ENCODE measurements at regions not wholly inside any gene's neighbourhood (a gene's known extent, or its start where the extent isn't known, plus 50 kb on each side); places are given as distances from the start of the nearest gene placed in this dataset.

- no peak overlapping the region for H3K4me3 ChIP-seq (ENCODE audit: low read depth, low read length)
- no peak for TF ChIP-seq CTCF (IDR thresholded peaks at IDR 0.05; ENCODE audit: control insufficient read depth, extremely low read depth, insufficient read depth)
- DNase-seq (ENCODE audit: low read depth) = no peak
Measured at GRCh38 chr9:1434811-1435210, 384.7 kb downstream of the DMRT2 start.

GRCh38 chr9:1440256-1440655 is 390.1 kb downstream of the DMRT2 start:
- no peak for TF ChIP-seq CTCF (IDR thresholded peaks at IDR 0.05; ENCODE audit: control insufficient read depth, extremely low read depth, insufficient read depth)
- no peak for DNase-seq (ENCODE audit: low read depth)

GRCh38 chr9:1442105-1442504 is 391.9 kb downstream of the DMRT2 start:
- H3K4me3 ChIP-seq (ENCODE audit: low read depth, low read length) = no peak overlapping the region
- DNase-seq (ENCODE audit: low read depth) = no peak
- TF ChIP-seq CTCF (IDR thresholded peaks at IDR 0.05; ENCODE audit: control insufficient read depth, extremely low read depth, insufficient read depth) = no peak

More at GRCh38 chr9:1440256-1440655, 390.1 kb downstream of the DMRT2 start:
- no peak overlapping the region for H3K4me3 ChIP-seq (ENCODE audit: low read depth, low read length)

DNA sequence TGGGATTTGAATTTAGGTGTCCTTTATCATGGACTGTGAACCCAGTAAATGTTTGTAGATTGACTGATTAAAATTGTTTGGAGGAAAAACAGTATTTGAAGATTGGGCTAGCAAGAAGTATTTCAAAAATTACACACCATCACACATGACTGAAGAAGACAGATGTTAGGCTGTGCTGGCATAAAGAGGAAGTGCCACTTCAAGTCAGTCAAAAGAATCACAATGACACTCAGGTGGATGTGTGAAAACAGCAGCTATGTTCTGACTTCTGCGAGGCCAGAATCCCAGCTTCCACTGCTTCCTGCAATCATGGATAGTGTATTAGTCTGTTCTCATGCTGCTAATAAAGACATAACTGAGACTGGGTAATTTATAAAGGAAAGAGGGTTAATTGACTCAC is 393.3 kb downstream of the DMRT2 start:
- no peak for DNase-seq (ENCODE audit: low read depth)
- no peak for TF ChIP-seq CTCF (IDR thresholded peaks at IDR 0.05; ENCODE audit: control insufficient read depth, extremely low read depth, insufficient read depth)
- no peak overlapping the region for H3K4me3 ChIP-seq (ENCODE audit: low read depth, low read length)

- DNase-seq (ENCODE audit: low read depth) = no peak
- no peak for TF ChIP-seq CTCF (IDR thresholded peaks at IDR 0.05; ENCODE audit: control insufficient read depth, extremely low read depth, insufficient read depth)
- H3K4me3 ChIP-seq (ENCODE audit: low read depth, low read length) = no peak overlapping the region
Measured at GRCh38 chr9:1446671-1447070, 396.5 kb downstream of the DMRT2 start.

GRCh38 chr9:1453636-1454035 is 403.5 kb downstream of the DMRT2 start:
- DNase-seq (ENCODE audit: low read depth) = no peak
- TF ChIP-seq CTCF (IDR thresholded peaks at IDR 0.05; ENCODE audit: control insufficient read depth, extremely low read depth, insufficient read depth) = no peak
- H3K4me3 ChIP-seq (ENCODE audit: low read depth, low read length) = no peak overlapping the region

- DNase-seq (ENCODE audit: low read depth) = no peak
- no peak overlapping the region for H3K4me3 ChIP-seq (ENCODE audit: low read depth, low read length)
- no peak for TF ChIP-seq CTCF (IDR thresholded peaks at IDR 0.05; ENCODE audit: control insufficient read depth, extremely low read depth, insufficient read depth)
Measured at GRCh38 chr9:1454211-1454610, 404.1 kb downstream of the DMRT2 start.
